Colonic mucosa (tissue), 4 donors: ENCODE measurements at regions not wholly inside any gene's neighbourhood (a gene's known extent, or its start where the extent isn't known, plus 50 kb on each side); places are given as distances from the start of the nearest gene placed in this dataset.

ENCODE experiments used
- DNase-seq: peaks from one replicate; pipeline ENCODE4 v3.0.0-alpha.2; 2020
- H3K27ac ChIP-seq: fragments of 200-600 bp; one replicate; pipeline ENCODE4 v1.8.0; 2021
- H3K27me3 ChIP-seq: fragments of 200-600 bp; one replicate; pipeline ENCODE4 v1.8.0; 2021
- H3K36me3 ChIP-seq: fragments of 200-600 bp; one replicate; pipeline ENCODE4 v1.8.0; 2021
- H3K4me1 ChIP-seq: fragments of 200-600 bp; one replicate; pipeline ENCODE4 v1.8.0; 2021; ENCODE audit warnings: mild to moderate bottlenecking
- H3K4me3 ChIP-seq: fragments of 200-600 bp; one replicate; pipeline ENCODE4 v1.8.0; 2021
- H3K9ac ChIP-seq, 2 donors: one replicate each; pipeline ENCODE4 v1.7.0; 2013; ENCODE audit warnings: control low read depth in 2 of 2, low read depth in 2 of 2, low read length in 2 of 2
- H3K9me3 ChIP-seq: fragments of 200-600 bp; one replicate; pipeline ENCODE4 v1.8.0; 2021
- CTCF ChIP-seq: fragments of 200-600 bp; IDR thresholded peaks from one replicate; pipeline ENCODE4 v1.8.0; 2022; ENCODE audit warnings: antibody characterized with exemption, mild to moderate bottlenecking
- intact Hi-C: fragments of 100-400 bp; cut with DNase I; formaldehyde crosslinking; loops from one replicate; pipeline ENCODE4 v1.14.1; 2022
- donor health status: healthy.
- donor health status: DM: no; HTN: no; CAD: no.
- donor health status: DM: no; HTN: no; CAD: no.

GRCh38 chr3:162774613-162775100, 1278.0 kb downstream of the OTOL1 start:
- H3K4me3 ChIP-seq: no peak overlapping the region
- no peak overlapping the region for H3K9ac ChIP-seq
- H3K36me3 ChIP-seq: no peaks in the 10 kb centered on the region
- intact Hi-C loops: no loop called here
- H3K27ac ChIP-seq: no peak overlapping the region
- no peaks in the 10 kb centered on the region for H3K4me1 ChIP-seq
- no peaks in the 10 kb centered on the region for H3K27me3 ChIP-seq
- H3K9me3 ChIP-seq: no peaks in the 10 kb centered on the region
- no peak for TF ChIP-seq CTCF
- DNase-seq: no peak

- no peak for DNase-seq
- intact Hi-C loops: no loop called here
- no peaks in the 10 kb centered on the region for H3K4me1 ChIP-seq
- no peak overlapping the region for H3K4me3 ChIP-seq
- no peak overlapping the region for H3K9ac ChIP-seq
- no peaks in the 10 kb centered on the region for H3K36me3 ChIP-seq
- H3K27me3 ChIP-seq: no peaks in the 10 kb centered on the region
- H3K9me3 ChIP-seq: no peaks in the 10 kb centered on the region
- no peak for TF ChIP-seq CTCF
- no peak overlapping the region for H3K27ac ChIP-seq
Measured at GRCh38 chr3:162776148-162776547, 1279.5 kb downstream of the OTOL1 start.

- no peak overlapping the region for H3K9ac ChIP-seq
- no peaks in the 10 kb centered on the region for H3K27me3 ChIP-seq
- no peaks in the 10 kb centered on the region for H3K9me3 ChIP-seq
- no peaks in the 10 kb centered on the region for H3K36me3 ChIP-seq
- DNase-seq: no peak
- no peak overlapping the region for H3K27ac ChIP-seq
- no peak for TF ChIP-seq CTCF
- no peak overlapping the region for H3K4me3 ChIP-seq
- intact Hi-C loops: no loop called here
- no peaks in the 10 kb centered on the region for H3K4me1 ChIP-seq
Measured at GRCh38 chr3:162777118-162777517, 1280.5 kb downstream of the OTOL1 start.

GRCh38 chr3:162780313-162780712, 1283.7 kb downstream of the OTOL1 start:
- intact Hi-C loops: no loop called here
- no peak for TF ChIP-seq CTCF
- no peak overlapping the region for H3K9ac ChIP-seq

GRCh38 chr3:162799910-162800309, 1303.3 kb downstream of the OTOL1 start:
- Histone ChIP-seq H3K27me3 (no peaks in the 10 kb centered on the region), H3K9ac (no peak overlapping the region), H3K4me3 (no peak overlapping the region), H3K9me3 (no peaks in the 10 kb centered on the region), H3K36me3 (no peaks in the 10 kb centered on the region), H3K27ac (no peak overlapping the region), H3K4me1 (no peaks in the 10 kb centered on the region)
- DNase-seq: no peak
- intact Hi-C loops: no loop called here
- TF ChIP-seq CTCF: no peak

More at GRCh38 chr3:162780313-162780712, 1283.7 kb downstream of the OTOL1 start:
- no peak overlapping the region for H3K27ac ChIP-seq
- no peaks in the 10 kb centered on the region for H3K36me3 ChIP-seq
- DNase-seq: no peak
- H3K27me3 ChIP-seq: no peaks in the 10 kb centered on the region
- H3K4me1 ChIP-seq: no peaks in the 10 kb centered on the region
- no peaks in the 10 kb centered on the region for H3K9me3 ChIP-seq
- H3K4me3 ChIP-seq: no peak overlapping the region
